ENCODE measurements at regions not wholly inside any gene's neighbourhood (a gene's known extent, or its start where the extent isn't known, plus 50 kb on each side); places are given as distances from the start of the nearest gene placed in this dataset.

GRCh38 chr7:79897166-79897565 lies 237.5 kb upstream of the GNAI1 start:
- H4K20me1 ChIP-seq (ENCODE audit: insufficient read depth): no peaks in the 10 kb centered on the region
- H3K79me2 ChIP-seq (ENCODE audit: low read depth): no peaks in the 10 kb centered on the region
- H3K9me2 ChIP-seq (ENCODE audit: insufficient read depth): no peaks in the 10 kb centered on the region
- intact Hi-C loops (cut with micrococcal nuclease; ENCODE audit: unreplicated experiment): no loop called here
- H3F3A ChIP-seq (ENCODE audit: insufficient read depth, low read depth): no peaks in the 10 kb centered on the region
- H3K36me3 ChIP-seq (ENCODE audit: low read depth): no peaks in the 10 kb centered on the region
- no peaks in the 10 kb centered on the region for H3K4me1 ChIP-seq (replicated peaks; ENCODE audit: insufficient read depth)
- TF ChIP-seq, protein P1, sequence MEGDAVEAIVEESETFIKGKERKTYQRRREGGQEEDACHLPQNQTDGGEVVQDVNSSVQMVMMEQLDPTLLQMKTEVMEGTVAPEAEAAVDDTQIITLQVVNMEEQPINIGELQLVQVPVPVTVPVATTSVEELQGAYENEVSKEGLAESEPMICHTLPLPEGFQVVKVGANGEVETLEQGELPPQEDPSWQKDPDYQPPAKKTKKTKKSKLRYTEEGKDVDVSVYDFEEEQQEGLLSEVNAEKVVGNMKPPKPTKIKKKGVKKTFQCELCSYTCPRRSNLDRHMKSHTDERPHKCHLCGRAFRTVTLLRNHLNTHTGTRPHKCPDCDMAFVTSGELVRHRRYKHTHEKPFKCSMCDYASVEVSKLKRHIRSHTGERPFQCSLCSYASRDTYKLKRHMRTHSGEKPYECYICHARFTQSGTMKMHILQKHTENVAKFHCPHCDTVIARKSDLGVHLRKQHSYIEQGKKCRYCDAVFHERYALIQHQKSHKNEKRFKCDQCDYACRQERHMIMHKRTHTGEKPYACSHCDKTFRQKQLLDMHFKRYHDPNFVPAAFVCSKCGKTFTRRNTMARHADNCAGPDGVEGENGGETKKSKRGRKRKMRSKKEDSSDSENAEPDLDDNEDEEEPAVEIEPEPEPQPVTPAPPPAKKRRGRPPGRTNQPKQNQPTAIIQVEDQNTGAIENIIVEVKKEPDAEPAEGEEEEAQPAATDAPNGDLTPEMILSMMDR (conservative IDR thresholded peaks at IDR 0.05): no peak
- no peak for TF ChIP-seq EZH2 (IDR thresholded peaks at IDR 0.05; ENCODE audit: low read depth)
- no peak overlapping the region for H3K4me2 ChIP-seq
- no peak overlapping the region for H3K27ac ChIP-seq
- ChIA-PET CTCF (no interaction called here), POLR2A (ENCODE audit: unreplicated experiment) (no interaction called here)
- H3K9me3 ChIP-seq (ENCODE audit: insufficient read depth, low read depth): no peaks in the 10 kb centered on the region
- no TSS peak for BruUV-seq (replicated peaks)
- H3K4me3 ChIP-seq: no peak overlapping the region
- no peak overlapping the region for H2AFZ ChIP-seq
- DNase-seq: no peak
- no peaks in the 10 kb centered on the region for H3K27me3 ChIP-seq (ENCODE audit: insufficient read depth, low read depth)

DNA sequence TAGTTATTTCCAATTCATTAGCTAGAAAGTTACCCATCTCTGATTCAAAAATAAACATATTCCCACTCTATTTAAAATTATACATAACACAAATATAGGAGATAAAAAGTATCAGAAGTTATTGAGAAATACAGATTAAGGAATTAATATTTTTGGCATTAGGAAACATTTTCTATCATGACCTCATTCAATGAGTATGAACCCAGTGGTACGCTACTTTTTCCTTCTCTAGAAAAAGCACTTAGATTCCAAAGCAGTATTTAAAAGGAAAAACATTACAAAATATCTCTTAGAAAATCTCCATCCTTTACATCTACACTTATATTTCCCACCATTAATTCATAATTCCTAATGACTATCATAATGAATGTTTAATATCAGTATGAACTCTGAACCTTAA lies 240.6 kb upstream of the GNAI1 start:
- no peaks in the 10 kb centered on the region for H3K36me3 ChIP-seq (ENCODE audit: low read depth)
- POLR2A ChIA-PET (ENCODE audit: unreplicated experiment): interaction anchor here (0.7 kb wide), 1 partner anchor 539 kb away, joined by 5 read pairs; no protein-coding TSS in a partner anchor
- H3K27ac ChIP-seq: no peak overlapping the region
- no peaks in the 10 kb centered on the region for H3K27me3 ChIP-seq (ENCODE audit: insufficient read depth, low read depth)
- no peaks in the 10 kb centered on the region for H3K79me2 ChIP-seq (ENCODE audit: low read depth)
- no peak for DNase-seq
- no peak overlapping the region for H2AFZ ChIP-seq
- H3F3A ChIP-seq (ENCODE audit: insufficient read depth, low read depth): no peaks in the 10 kb centered on the region
- intact Hi-C loops (cut with micrococcal nuclease; ENCODE audit: unreplicated experiment): no loop called here
- TF ChIP-seq, protein P1 (conservative IDR thresholded peaks at IDR 0.05): no peak
- no peaks in the 10 kb centered on the region for H3K9me2 ChIP-seq (ENCODE audit: insufficient read depth)
- CTCF ChIA-PET: no interaction called here
- H3K4me3 ChIP-seq: no peak overlapping the region
- H4K20me1 ChIP-seq (ENCODE audit: insufficient read depth): no peaks in the 10 kb centered on the region
- H3K4me2 ChIP-seq: no peak overlapping the region
- H3K9me3 ChIP-seq (ENCODE audit: insufficient read depth, low read depth): no peaks in the 10 kb centered on the region
- H3K4me1 ChIP-seq (replicated peaks; ENCODE audit: insufficient read depth): no peaks in the 10 kb centered on the region
- BruUV-seq (replicated peaks): no TSS peak

DNA sequence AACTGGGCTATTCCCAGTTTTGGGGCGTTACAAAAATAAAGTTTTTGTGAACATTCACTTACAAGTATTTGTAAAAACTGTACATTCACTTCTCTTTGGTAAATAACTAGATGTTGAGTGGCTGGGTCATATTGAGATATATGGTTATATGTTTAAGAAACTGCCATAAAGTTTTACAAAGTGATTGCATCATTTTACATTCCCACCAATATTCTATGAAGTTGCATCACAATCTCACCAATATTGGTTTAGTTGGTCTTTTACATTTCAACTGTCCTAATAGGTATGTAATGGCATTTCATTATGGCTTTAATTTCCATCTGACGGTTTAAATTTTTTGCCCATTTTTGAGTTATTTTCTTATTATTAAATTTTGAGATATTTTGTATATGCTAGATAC lies 251.7 kb upstream of the GNAI1 start:
- H4K20me1 ChIP-seq (ENCODE audit: insufficient read depth): no peaks in the 10 kb centered on the region
- ChIA-PET POLR2A (ENCODE audit: unreplicated experiment) (no interaction called here), CTCF (no interaction called here)
- no peaks in the 10 kb centered on the region for H3K9me3 ChIP-seq (ENCODE audit: insufficient read depth, low read depth)
- H3K9me2 ChIP-seq (ENCODE audit: insufficient read depth): 0 out of 2 replicates have a peak, but pooled peaks cover 4% of the 10 kb centered on the region
- intact Hi-C loops (cut with micrococcal nuclease; ENCODE audit: unreplicated experiment): no loop called here
- no peak overlapping the region for H3K27ac ChIP-seq
- no peaks in the 10 kb centered on the region for H3F3A ChIP-seq (ENCODE audit: insufficient read depth, low read depth)
- H3K79me2 ChIP-seq (ENCODE audit: low read depth): no peaks in the 10 kb centered on the region
- H3K27me3 ChIP-seq (ENCODE audit: insufficient read depth, low read depth): 0 out of 2 replicates have a peak, but pooled peaks cover 5% of the 10 kb centered on the region
- H3K4me3 ChIP-seq: no peak overlapping the region
- H2AFZ ChIP-seq: no peak overlapping the region
- no peaks in the 10 kb centered on the region for H3K36me3 ChIP-seq (ENCODE audit: low read depth)
- TF ChIP-seq, protein P1 (conservative IDR thresholded peaks at IDR 0.05): no peak
- TF ChIP-seq EZH2 (IDR thresholded peaks at IDR 0.05; ENCODE audit: low read depth): no peak
- no peaks in the 10 kb centered on the region for H3K4me1 ChIP-seq (replicated peaks; ENCODE audit: insufficient read depth)
- no peak for DNase-seq
- BruUV-seq (replicated peaks): no TSS peak
- no peak overlapping the region for H3K4me2 ChIP-seq
